GM21526 (cell line): ENCODE measurements at regions not wholly inside any gene's neighbourhood (a gene's known extent, or its start where the extent isn't known, plus 50 kb on each side); places are given as distances from the start of the nearest gene placed in this dataset.

Experiments
- ATAC-seq: cut with Tn5 transposase; IDR thresholded peaks from one replicate; pipeline ENCODE4 v1.9.1; 2021; ENCODE audit warnings: moderate library complexity; ENCODE audit not compliant: unreplicated experiment, low FRiP score

DNA sequence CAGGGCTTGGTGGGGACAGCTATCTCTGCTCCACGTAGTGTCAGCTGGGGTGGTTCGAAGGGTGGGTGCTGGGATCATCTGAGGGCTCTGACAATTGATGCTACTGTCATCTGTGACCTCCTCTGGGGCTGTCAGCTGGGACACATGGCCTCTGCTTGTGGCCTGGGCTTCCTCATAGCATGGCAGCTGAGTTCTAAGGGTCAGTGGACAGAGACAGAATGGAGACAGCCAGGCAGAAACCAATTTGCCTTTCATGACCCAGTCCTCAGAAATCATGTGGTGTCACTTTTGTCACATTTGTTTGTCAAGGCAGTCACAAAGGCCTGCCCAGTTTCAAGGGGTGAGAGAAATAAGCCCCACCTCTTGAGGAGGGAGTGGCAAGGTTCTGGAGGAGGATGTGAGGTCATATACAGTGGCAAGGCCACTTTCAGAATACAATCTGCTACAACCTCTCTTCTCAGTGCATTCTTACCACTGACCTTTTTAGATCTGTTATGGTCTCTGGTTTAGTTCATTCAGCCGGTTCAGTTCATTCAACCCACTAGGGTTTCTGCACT lies 103.6 kb upstream of the BCOR start:
- peak; percentile 93 for ATAC-seq

DNA sequence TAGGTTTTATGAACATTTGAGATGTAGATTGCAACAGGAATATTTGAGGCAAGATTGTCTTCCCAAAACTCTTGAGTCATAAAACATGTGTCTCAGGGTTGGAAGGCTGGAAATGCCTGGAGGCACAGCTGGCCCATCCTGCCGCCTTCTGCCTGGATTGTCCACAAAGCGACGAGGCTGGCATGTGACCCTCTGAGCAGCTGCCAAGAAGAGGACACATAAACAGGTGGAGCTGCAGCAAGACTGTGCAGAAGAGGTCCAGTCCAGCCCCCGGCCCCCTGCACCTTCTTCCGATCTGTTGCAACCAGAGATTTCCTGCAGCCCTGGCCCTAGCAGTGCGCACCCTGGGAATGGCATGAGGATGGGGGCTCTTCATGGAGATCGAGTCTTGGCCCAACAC lies 101.9 kb upstream of the BCOR start:
- no peak for ATAC-seq

DNA sequence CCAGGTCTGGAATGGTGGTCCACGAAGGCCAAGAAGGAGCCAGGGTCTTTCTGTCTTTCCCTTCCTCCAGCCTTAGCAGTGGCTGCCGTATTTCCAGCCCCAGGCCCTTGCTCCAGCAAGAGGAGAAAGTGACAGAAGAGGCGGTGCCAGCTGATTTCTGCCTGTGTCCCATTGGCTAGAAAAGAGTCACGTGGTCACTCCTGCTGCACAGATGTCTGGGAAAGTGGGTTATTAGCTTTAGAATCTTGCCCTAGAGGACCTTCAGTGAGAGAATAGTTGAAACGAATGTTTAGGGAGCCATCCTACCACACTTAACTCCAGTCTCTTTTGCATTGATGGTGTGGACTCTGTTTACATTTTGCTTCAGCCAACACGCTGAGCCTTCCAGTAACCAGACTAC lies 99.3 kb upstream of the BCOR start:
- ATAC-seq, result no peak

DNA sequence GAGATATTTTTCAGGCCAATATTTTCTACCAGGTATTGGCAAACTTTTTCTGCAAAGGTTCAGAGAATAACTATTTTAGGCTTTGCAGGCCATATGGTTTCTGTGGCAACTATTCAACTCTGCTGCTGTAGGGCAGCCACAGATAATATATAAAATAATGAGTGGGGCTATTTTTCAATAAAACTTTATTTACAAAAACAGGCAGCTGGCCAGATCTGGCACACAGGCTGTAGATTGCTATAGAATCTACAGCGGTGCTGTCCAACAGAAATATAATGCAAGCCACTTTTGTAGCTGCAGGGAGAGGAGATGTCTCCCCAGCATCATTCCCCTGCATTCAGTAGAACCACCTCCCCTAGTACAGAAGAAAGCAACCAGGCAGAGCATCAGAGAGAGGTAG lies 97.6 kb upstream of the BCOR start:
- no peak for ATAC-seq

DNA sequence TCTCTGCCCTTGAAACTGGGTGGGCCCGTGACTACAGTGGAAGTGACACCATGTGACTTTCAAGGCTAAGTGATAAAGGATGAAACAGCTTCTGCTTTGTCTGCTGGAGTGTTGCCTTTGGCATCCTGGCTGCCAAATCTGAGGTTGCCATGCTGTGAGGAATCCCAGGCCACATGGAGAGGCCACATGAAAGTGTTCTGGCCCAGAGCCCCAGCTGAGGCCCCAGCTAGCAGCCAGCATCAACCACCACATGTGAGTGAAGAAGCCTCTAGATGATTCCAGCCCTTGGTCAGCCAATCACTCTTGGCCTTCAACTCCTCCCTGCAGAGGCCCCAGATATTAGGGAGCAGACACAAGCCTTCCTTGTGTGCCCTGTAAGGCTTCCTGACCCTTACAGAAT lies 94.4 kb upstream of the BCOR start:
- ATAC-seq, result no peak

DNA sequence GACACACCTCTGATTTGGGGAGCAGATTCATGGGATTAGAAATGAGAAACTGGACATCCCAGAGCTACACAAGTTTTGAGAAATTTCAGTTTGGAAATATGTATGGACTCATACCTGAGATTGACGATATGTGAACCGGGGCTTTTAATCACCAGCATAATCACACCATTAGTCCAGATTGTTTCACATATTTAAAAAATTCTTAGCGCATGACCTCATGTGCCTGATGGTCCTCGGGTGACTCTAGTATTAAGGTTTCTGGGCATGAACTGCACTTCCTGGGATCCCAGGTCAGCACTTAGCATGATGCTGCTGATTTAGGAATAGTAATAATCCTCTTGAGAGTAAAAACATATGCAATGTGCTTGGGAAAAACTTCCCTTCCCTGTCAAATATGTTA lies 91.9 kb upstream of the BCOR start:
- ATAC-seq, result no peak

DNA sequence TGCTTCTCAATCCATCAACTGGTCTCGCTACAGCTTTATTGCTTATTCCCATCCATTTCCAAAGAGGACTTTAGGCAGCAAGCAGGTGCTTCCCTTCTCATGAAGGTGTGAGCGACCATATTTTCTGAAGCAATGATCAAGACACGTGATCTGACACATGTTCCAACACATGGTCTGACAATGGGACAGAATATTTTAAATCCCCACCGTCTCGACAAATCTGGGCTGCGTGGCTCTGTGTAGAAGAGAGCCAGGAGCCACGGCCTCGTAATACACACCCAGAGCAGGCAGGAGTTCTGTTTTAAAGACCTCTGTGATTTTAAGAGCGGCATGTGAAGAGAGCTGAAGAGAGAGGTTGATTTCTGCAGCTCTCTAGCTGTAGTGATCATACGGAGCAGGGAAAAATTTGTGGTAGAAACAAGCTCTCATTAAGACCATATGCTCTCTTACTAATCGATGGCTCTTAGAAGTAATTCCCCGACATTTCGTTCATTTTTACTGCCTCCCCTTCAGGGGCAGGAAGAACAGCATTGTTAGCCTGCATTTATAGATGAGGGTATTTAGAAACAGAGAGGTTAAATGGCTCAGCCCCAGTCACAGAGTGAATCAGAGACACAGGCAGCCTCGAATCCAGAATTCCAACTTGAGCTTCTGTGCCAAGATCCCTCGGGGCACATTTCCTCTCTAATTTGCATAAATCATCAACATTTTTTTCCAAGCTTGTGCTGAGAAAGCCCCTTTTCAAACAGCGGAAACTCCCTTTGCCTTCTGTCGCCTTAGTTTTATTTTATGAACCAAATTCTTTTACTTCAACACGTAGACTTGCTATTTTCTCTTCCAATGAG lies 91.0 kb upstream of the BCOR start:
- ATAC-seq, result no peak

DNA sequence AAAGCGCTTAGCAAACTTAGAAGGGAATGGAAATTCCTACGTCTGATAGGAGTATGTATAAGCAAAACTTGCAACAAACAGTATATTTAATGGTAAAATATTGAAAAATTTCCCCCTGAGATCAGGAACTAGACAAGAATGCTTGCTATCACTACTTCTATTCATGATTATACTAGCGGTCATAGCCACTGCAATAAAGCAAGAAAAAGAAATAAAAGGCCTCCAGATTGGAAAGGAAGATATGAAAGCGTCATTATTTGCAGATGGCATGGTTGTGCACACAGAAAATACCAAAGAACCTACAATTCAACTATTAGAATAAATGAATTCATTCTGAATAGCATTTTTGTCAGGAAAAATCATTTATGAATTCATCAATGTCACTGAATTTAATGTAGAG lies 87.2 kb upstream of the BCOR start:
- no peak for ATAC-seq

DNA sequence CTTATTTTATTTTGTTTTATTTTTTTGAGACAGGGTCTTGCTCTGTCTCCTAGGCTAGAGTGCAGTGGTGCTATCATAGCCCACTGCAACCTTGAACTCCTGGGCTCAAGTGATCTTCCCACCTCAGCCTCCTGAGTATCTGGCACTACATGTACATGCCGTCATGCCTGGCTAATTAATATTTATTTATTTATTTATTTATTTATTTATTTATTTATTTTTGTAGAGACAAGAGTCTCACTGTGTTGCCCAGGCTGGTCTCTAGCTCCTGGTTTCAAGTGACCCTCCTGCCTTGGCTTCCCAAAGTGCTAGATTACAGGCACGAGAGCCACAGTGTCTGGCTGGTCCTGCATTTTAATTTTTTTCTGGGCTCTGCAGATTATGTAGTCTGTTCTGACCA lies 84.9 kb upstream of the BCOR start:
- ATAC-seq, result no peak

DNA sequence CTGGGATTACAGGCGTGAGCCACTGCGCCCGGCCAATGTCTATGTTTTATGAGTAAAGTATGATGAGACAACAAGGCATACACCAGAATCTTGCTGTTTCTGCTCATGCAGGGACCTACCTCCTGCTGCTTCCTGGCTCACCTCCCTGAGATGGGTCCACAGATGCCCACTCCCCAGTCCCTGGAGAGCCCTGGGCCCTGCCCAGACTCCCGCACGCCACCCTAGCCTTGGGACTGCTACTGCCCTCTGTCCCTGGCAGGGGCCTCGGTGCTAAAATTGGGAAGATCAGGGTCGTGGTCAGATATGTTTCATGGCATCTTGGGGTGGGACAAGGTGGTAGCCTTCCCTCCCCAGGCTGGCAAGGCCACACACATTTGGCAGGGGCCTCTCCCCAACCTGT lies 84.3 kb upstream of the BCOR start:
- no peak for ATAC-seq

DNA sequence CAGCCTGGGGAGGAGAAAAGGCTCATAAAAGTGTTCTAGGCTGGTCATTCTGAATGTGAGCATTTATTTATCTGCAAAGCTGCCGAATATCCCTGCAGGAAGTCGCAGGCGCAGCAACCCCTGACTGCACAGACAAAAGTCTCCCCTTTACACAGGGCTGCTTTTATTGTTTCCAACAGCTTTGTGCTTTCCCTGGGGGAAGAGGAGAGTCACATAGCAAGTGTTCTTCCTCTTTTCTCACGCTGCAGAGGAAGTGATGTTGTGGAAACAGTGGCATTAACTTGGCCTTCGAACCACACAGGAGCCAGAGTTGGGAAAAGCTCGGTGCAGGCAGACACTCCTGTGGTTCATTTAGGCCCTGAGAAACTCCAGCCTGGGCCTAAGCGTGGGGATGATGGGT lies 81.5 kb upstream of the BCOR start:
- ATAC-seq, result no peak

DNA sequence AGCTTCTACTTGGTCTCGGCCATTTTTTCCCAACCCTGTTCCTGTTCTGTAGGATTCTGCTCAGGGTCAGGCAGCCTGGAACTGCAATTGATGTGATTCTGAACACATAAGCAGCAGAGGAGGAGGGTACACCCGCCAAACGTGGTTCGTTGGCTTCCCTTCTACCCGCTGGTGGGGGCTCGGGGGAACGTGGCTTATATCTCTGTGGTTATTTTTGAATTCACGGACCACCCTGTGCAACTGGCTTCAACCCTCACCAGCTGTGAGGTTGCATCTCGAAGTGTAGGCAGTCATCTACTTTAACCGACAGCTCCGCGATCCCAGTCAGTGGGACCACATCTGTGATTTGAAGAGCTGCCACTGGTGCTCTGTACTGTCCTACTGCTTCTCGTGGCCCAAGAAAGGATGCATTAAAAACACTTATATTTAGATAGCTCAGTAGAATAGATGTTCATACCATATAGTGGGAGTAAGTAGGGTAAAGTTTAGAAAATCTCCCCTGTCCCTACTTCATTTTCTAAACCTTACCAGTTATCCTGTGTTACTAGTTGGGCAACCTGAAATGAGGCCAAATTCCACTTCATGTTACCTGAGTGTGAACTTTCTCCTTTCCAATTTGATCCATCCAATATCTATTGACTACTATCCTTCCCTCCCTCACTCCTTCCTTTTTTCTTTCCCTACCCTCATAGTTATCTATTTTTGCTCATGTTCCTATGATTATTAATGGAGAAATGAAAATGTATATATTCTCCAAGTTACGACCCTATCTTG lies 80.4 kb upstream of the BCOR start:
- no peak for ATAC-seq

DNA sequence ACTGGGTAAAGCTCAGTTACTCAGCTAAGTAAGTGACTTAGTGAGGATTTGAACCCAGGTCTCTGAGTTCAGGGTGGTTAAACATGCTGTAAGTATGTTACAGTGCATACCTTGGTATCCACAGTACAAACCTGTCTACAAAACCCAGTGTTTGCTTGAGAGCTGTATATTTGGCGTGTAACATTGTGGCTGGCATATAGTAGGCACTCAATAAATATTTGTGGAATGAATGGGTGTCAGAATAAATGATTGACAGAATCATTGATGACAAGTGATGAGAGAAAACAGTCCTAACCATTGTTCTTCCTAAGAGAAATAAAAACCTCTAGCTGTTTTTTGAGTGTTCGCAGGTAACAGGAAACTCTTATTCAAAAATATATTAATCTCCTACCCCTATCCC lies 79.7 kb upstream of the BCOR start:
- no peak for ATAC-seq

DNA sequence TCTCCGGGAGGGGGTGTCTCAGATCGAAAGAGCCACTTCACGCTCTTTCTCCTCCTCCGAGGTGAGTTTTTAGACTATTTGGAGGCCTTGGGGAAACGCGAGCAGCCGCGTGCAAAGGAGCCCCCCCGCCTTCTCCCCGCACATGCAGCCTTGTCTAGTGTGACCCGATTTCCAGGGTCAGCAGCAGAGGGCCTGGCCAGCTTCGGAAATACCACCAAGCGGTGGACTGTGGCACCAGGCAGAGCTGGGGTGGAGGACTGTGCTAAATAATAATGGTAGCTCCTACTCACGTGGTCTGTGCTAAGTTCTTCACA lies 79.3 kb upstream of the BCOR start:
- no peak for ATAC-seq

DNA sequence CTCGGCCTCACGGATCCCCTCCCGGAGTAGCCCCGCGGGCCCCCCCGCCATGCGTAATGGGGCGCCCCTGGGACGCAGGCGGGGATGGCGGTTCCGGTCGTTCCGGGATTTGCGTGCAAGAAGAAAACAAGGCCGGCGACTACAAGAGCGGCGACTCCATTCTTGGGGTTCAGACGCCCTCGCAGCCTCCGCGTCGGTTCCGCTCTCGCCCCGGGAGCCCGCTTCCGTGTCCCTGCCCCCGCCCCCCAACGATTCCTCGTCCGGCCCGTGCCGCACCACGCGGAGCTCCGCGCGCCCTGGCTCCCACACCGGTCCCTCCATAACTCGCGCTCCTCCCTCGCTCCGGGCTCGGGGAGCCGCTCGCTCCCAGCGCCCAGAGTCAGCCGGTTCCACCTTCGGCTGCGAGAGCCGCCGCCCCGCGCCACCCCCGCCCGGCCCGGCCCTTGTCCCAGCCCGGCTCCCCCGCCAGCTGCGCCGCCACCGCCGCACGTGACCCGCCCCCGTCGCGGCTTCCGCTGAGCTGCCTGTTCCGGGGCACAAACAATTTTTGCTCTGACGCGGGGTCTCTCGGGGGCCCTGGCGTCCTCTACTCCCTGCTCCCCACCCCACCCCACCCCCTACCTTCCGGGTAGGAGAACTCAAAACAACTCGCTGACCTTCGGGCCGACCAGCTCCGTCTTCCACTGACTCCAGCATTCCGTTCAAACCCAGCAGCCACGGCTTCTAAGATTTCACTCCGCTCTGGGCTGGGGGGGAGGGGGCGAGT lies 78.8 kb upstream of the BCOR start:
- no peak for ATAC-seq

DNA sequence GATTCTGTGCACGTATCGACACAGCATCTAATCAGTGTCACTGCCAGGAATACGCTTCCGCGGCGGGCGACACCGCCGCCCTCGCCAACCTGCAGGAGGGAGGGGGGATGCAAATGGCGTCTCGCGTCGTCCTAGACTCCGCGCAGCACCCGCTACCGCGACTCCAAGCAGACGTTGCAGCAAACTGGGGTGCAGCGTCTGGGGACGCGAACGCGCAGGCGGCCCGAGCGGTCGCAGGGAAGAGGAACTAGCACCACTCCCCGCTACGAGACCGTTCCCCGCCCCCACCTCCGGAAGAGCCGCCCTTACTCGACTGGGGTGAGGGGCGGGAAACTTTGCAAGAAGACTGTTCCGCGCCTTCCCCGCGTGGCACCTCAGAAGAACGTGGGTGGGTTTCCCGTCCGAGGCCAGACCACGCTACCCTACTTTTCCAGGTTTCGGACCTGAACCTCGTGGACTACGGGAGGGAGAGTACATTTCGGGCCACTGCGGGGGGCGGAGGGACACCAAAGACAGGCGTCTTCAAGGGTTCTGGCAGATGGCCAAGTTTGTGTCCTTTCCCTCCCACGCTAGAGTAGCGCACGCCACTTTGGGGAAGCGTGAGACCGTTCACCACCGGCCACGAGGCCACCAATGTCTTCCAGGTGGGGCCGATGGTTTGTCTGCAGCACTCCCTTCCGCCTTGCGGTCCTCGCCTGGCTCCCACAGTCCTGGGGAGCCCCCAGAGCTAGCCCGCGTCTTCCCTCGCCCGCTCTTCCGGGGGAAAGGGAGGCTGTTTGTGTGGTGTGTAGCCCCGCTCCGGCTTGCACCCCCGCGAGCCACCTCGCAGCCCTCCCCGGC lies 78.0 kb upstream of the BCOR start:
- ATAC-seq, result peak; percentile 40

DNA sequence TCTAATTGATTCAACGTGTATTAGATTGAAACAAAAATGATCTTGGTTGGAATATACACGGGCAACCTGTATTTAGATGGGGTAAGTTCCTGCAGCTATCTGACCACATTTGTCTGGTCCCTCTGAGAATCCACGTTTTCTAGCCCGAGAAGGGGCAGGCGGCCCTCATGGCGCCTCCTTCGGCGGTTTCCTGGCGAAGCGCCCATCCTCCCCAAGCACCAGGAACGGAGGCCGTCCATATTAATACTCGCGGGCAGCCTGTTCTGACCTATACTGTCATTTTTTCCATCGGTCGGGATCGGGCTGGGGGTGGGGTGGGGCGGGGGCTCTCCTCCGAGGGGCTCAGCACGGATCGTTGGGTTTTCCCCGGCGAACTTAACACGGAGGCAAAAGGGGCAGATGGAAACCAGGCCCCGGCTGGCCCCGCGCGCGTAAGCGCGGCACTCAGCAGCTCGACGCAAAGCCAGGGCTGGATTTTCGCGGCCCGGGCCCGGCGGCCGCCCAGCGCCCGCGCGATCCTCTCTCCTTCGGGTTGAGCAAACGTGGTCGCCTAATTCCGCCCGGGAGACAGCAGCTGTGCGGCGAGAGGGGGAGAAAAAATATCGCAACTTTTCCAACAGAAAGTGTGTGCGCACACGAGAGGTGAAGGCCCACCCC lies 77.2 kb upstream of the BCOR start:
- ATAC-seq, result no peak

DNA sequence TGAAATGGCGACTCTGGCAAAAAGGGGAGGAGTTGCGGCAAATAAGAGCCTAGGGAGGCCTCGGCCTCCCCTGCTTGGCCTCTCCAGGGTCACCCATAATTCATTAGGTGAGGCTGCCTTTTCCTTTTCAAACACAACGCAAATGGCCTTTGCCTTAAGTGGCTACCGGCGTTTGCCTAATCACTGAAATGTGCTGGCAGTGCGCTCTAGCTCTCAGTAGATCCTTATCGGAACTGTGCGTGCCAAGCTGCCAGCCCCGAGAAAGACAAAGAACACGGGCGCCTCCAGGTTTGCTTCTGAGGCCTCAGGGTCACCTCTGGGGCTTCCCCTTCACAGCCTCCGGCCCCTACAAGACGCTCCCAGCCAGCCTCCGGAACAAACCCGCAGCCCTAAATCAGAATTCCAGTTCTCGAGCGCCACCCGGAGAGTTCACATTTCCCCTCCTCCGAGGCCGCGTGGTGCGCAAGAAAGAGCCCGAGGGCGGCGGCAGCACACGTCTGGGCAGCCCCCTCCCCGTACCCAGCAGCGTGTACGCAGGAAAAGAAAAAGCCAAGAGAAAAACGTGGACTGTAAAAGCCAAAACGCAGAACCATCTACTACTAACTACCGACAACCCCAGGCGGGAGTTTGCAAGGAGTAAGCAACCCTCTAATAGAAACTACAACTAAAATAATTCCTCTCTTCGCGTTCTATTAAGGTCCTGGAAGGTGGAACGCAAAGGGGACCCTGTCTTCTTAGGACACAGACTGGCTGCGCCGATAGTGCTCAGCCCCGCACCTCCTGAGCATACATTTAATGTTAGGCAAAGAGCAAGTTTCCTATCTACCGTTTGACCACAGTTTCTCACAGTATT lies 76.5 kb upstream of the BCOR start:
- no peak for ATAC-seq
